SH-SY5Y (cell line): ENCODE measurements at regions not wholly inside any gene's neighbourhood (a gene's known extent, or its start where the extent isn't known, plus 50 kb on each side); places are given as distances from the start of the nearest gene placed in this dataset.

Source experiments
- GATA2 ChIP-seq: IDR thresholded peaks from 2 replicates; pipeline ENCODE4 v1.6.1; 2011; ENCODE audit warnings: mild to moderate bottlenecking, low read depth, low read length
- GATA3 ChIP-seq: IDR thresholded peaks from 2 replicates; pipeline ENCODE4 v1.6.1; 2011; ENCODE audit warnings: low read depth, mild to moderate bottlenecking, low read length, moderate library complexity

- TF ChIP-seq GATA3 (no peak), GATA2 (no peak)
These were observed 176.5 kb upstream of the VWC2 start for GRCh38 chr7:49596701-49597491.

DNA sequence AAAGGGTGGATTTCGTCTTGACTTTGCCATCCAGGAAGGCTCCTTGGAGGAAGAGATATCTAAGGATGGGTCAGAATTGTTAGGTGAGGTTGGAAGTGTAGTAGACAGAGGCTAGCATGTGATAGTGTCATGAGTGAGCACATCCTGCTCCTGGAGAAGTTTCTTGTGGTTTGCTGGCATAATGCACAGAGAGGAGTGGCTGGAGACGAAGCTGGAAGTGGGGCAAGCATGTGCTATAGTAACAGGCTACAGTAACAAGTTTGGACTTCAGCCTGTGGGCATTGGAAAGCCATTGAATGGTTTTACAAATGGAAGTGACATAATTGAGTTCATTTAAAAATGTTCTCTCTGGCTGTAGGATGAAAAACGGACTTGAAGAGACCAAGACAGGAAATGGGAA, 175.6 kb upstream of the VWC2 start:
- no peak for TF ChIP-seq GATA2
- TF ChIP-seq GATA3: no peak

- TF ChIP-seq GATA3: no peak
- TF ChIP-seq GATA2: no peak
These were observed 161.5 kb upstream of the VWC2 start for GRCh38 chr7:49611951-49612350.

DNA sequence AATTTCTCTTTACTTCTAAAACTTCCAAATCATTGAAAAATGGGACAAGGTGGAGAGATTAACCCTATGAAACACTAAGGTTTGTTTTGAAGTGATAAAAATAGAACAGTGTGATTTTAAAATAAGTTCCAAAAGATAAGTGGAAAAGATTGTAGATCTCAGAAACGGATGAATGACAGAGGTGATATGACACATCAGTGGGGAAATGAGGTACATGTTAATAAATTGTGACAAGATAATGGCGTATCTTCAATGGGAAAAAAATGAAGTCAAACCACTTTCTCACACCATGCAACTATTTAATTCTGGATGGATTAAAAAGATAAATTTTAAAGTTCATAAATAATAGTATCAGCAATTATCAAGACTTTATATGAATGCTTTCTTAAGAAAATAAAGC, 159.7 kb upstream of the VWC2 start:
- TF ChIP-seq GATA3: no peak
- no peak for TF ChIP-seq GATA2

DNA sequence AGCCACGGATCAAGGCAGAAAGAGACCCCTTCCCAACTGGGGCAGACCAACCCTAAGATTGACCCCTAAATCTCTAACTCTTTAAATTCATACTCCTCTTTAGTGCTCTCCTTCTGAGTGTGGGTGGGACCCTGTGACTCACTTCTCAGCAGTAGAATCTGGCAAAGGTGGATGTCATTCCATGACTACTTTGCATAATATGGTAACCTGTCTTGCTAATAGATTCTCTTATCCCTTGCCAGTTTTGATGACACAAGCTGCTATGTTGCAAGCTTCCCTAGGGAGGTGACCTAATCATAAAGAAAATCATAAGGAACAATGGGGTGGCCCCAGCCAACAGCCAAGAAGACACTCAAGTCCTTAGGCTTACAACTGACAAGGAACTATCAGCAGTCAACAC, 155.4 kb upstream of the VWC2 start:
- no peak for TF ChIP-seq GATA3
- no peak for TF ChIP-seq GATA2

DNA sequence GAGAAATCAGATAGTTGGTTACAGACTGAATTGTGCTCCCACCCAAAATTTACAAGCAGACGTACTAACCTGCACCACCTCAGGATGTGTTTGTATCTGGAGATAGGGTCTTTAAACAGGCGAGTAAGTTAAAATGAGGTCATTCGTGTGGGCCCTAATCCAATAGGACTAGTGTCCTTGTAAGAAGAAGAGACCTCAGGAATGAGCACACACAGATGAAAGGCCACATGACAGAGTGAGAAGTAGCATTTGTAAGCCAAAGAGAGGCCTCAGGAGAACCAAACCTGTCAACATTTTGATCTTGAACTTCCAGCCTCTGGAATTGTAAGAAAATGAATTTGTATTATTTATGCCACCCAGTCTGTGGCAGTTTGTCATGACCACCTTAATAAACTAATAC, 149.5 kb upstream of the VWC2 start:
- TF ChIP-seq GATA2 (no peak), GATA3 (no peak)

DNA sequence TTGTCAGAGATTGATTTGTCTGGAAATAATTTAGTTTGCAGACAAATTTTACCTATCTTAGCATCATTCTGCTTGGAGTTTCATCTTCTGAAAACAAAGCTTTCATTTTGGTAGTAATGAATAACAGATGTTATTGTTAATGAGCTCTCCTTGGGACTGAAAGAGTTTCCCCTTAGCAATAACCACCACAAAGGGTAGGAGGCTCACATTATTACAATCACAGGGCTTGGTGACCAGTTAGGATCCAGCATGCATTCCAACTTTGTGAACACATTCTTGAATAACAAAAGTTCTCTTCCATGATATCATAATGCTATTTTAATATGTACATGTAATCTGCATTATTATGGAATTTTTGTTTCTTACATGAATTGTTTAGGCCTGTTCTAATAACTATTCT, 148.8 kb upstream of the VWC2 start:
- TF ChIP-seq GATA2: no peak
- TF ChIP-seq GATA3: no peak

DNA sequence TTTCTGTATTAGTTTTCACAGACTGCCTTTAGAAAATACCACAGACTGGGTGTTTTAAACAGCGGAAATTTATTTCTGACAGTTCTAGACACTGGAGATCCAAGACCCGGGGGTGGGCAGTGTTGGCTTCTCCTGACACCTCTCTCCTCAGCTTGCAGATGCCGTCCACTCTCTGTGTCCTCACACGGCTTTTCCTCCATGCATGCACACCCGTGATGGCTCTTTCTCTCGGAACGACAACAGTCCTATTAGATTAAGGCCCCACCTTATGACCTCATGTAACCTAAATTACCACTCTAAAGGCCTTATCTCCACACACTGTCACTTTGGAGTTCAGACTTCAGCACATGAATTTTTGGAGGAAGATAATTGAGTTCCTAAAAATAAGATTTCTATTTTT, 142.9 kb upstream of the VWC2 start:
- no peak for TF ChIP-seq GATA3
- TF ChIP-seq GATA2: no peak

DNA sequence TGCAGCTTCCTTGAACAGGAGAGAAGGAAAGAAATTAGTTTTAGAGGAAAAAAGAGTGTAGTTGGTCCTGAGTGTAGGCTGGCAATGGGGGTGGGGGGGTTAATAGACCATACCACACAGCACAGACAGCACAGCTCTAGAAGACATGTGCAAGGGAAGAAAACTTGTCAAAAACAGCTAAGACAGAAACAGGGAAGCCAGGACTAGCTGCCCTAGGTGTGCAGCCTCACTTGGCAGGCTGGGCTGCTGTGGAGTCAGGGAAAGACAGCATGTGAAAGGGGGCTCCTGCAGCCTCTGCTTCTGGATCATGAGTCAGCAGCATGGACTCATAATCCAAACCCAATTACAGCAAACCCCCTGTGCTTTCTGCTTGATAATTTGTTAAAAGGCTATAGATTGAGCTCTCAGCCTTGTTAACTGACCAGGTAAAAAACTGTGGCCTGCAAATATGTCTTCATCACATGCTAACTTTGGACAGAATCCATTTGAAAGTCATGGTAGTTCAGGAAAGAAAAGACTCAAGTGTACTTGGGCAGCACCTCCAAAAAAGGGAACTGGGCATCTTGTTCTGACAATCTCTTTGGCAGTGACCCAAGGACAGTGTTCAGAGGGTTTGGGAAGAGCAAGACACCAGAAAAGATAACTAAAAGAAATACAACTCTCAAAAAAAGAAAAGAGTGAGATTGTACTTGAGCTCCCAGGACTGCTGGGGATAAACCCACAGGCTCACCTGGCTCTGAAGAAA, 142.2 kb upstream of the VWC2 start:
- TF ChIP-seq GATA3 (no peak), GATA2 (no peak)

- TF ChIP-seq GATA2: no peak
These were observed 141.5 kb upstream of the VWC2 start for GRCh38 chr7:49631960-49632359.

GRCh38 chr7:49635800-49636199, 137.6 kb upstream of the VWC2 start:
- TF ChIP-seq GATA2 (no peak), GATA3 (no peak)

GRCh38 chr7:49636400-49636799, 137.0 kb upstream of the VWC2 start:
- TF ChIP-seq GATA3 (no peak), GATA2 (no peak)

- TF ChIP-seq GATA3 (no peak), GATA2 (no peak)
These were observed 135.3 kb upstream of the VWC2 start for GRCh38 chr7:49638166-49638565.

GRCh38 chr7:49639068-49639593, 134.3 kb upstream of the VWC2 start:
- TF ChIP-seq GATA3 (no peak), GATA2 (no peak)

DNA sequence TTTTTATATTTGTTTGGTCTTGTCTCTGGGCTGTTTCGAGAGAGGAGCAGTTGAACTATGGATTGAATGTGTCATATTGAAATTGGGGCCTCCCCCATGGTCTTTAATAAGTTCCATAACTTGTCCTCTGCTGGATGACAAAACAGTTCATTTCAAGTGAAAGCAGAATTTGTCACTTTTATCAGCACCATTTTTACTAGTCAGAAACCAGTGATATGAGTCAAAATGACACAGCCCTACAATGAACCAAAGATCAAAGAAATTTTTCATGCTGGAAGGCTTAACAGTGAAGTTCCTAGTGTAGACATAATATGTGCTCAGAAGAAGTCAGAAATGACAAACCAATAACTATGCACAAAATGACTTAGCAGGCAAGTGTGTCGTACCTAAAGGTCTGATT, 133.6 kb upstream of the VWC2 start:
- no peak for TF ChIP-seq GATA3
